IPS-NIHi7 (cell line): ENCODE measurements at regions not wholly inside any gene's neighbourhood (a gene's known extent, or its start where the extent isn't known, plus 50 kb on each side); places are given as distances from the start of the nearest gene placed in this dataset.
"Not testable (repeated sequence)": the region's sequence is repeated elsewhere in the genome, so short reads cannot be mapped to it uniquely, and the experiment has no call there.

Experiments used
- DNase-seq: peaks from one replicate; pipeline ENCODE4 v3.0.0; 2012; ENCODE audit warnings: mixed read lengths; ENCODE audit errors: extremely low spot score

- DNase-seq, result peak; percentile 2
These were observed 415.5 kb downstream of the TGIF2LX start for GRCh38 chrX:90337161-90337560.

- not testable (repeated sequence) for DNase-seq
These were observed 447.9 kb downstream of the TGIF2LX start for GRCh38 chrX:90369632-90370031.

- DNase-seq, result not testable (repeated sequence)
These were observed 476.3 kb downstream of the TGIF2LX start for GRCh38 chrX:90398020-90398419.

- DNase-seq, result not testable (repeated sequence)
These were observed 480.5 kb downstream of the TGIF2LX start for GRCh38 chrX:90402169-90402568.

- not testable (repeated sequence) for DNase-seq
These were observed 482.2 kb downstream of the TGIF2LX start for GRCh38 chrX:90403859-90404258.

- not testable (repeated sequence) for DNase-seq
These were observed 483.2 kb downstream of the TGIF2LX start for GRCh38 chrX:90404846-90405436.

GRCh38 chrX:90453770-90454338 is 532.1 kb downstream of the TGIF2LX start:
- not testable (repeated sequence) for DNase-seq

- DNase-seq, result not testable (repeated sequence)
These were observed 536.6 kb downstream of the TGIF2LX start for GRCh38 chrX:90458071-90458899.

- not testable (repeated sequence) for DNase-seq
These were observed 552.7 kb downstream of the TGIF2LX start for GRCh38 chrX:90474445-90474844.

- not testable (repeated sequence) for DNase-seq
These were observed 563.7 kb downstream of the TGIF2LX start for GRCh38 chrX:90485406-90485805.

GRCh38 chrX:90521284-90521683 is 599.6 kb downstream of the TGIF2LX start:
- DNase-seq, result not testable (repeated sequence)

- DNase-seq, result not testable (repeated sequence)
These were observed 602.8 kb downstream of the TGIF2LX start for GRCh38 chrX:90524383-90524968.
